SKM-1 (cell line): ENCODE measurements at regions not wholly inside any gene's neighbourhood (a gene's known extent, or its start where the extent isn't known, plus 50 kb on each side); places are given as distances from the start of the nearest gene placed in this dataset.

ENCODE experiments used
- DNase-seq: peaks from one replicate; lab custom pipeline; 2025; ENCODE audit not compliant: unreplicated experiment; lab: John Stamatoyannopoulos, UW

DNA sequence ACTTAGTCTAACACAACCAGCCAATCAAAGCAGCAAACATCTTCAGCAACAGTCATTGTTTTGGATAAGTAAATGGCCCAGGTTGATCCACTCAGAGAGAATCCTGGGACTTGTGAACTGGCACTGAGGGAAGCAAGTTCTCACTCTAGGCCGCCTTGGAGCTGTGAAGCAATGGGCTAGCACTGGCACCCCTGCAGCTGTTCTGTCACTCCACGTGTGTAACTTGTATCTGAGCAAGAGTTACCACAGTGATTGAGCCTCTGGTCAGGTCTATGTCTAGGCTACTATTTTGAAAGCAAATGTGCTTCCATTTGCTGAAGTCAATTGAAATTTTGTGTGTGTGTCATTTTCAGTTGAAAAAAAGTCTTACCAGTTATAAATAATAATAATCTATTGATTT is 57.2 kb upstream of the HS3ST1 start:
- no peak for DNase-seq

DNA sequence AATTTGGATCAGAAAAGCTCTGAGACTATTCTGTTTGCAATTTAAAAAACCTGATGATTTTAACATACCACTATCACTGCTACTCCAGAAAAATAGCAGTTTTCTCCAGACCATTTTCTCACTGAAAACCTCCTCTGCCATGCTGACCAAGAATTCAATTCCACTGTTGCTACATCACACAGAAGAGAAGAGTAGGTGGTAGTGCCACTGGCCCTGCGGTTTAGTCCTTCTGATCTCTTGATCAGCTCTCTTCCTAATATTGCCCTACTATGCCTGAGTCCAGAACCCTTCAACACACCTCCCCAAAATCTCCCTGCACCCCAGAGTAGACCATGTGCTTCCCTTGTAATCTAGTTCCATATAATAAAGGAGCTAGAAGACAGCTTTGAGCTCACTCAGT is 55.8 kb upstream of the HS3ST1 start:
- DNase-seq: no peak

DNA sequence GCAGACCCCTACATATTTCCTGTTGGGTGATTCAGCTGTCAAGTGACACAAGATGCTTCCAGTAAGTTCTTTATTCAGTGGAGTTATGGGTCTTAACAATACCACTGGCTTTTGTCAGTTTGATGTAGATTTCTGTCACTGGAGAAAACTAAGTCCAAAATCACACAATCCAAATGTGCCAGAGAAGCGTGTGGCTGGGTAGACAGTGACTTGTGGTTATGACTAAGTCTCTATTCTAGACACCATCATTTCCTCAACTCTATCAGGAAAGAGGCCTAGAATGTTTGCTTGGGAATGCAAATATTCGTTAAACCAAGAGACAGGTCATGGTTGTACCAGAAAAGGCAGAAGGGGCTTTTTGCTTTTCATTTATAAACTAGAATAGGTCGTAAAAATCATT is 54.4 kb upstream of the HS3ST1 start:
- DNase-seq: no peak

DNA sequence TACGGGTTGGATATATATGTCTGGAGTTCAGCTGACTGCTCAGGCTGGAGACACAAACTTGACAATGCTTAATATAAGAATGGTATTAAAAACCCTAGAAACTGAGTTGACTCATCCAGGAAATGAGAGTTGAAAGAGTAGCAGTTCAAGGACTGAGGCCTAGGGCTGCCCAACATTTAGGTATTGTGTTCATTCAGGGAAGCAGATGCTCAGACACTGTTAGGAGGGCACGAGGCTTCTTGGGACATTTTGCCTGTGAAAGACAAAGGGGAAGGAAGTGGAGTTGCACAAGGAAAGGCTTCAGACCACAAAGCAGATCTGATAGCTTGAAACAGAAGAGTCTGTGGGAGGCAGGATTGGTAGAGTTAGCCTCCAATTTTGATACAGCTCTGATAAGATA is 52.0 kb upstream of the HS3ST1 start:
- DNase-seq: peak; percentile 100
